Spinal cord (tissue), 9 donors: ENCODE measurements at regions not wholly inside any gene's neighbourhood (a gene's known extent, or its start where the extent isn't known, plus 50 kb on each side); places are given as distances from the start of the nearest gene placed in this dataset.
A peak's percentile ranks its signal among the peaks of the same experiment; 100 is the strongest.

Source experiments
- DNase-seq, 6 donors: peaks; one replicate each; pipeline versions ENCODE4 v3.0.0 to v3.0.0-alpha.2; 2013 to 2015; ENCODE audit warnings: low spot score in 6 of 6, low read depth in 4 of 6
- H3K27ac ChIP-seq: one replicate; pipeline ENCODE4 v1.5.1; 2013; ENCODE audit warnings: low read depth, low read length, control low read depth
- H3K27me3 ChIP-seq: one replicate; pipeline ENCODE4 v1.6.1; 2013; ENCODE audit warnings: low read length; ENCODE audit not compliant: control insufficient read depth, insufficient read depth
- H3K36me3 ChIP-seq: one replicate; pipeline ENCODE4 v1.6.1; 2013; ENCODE audit warnings: low read length; ENCODE audit not compliant: control insufficient read depth, insufficient read depth
- H3K4me1 ChIP-seq: one replicate; pipeline ENCODE4 v1.6.1; 2013; ENCODE audit warnings: low read length; ENCODE audit not compliant: control insufficient read depth, insufficient read depth
- H3K4me3 ChIP-seq: one replicate; pipeline ENCODE4 v1.5.1; 2013; ENCODE audit warnings: low read depth, low read length, control low read depth
- H3K9me3 ChIP-seq: one replicate; pipeline ENCODE4 v1.6.1; 2013; ENCODE audit warnings: low read length; ENCODE audit not compliant: control insufficient read depth, insufficient read depth
- WGBS: methylation state at CpG from one replicate; pipeline ENCODE4 v1.1.5; 2013; ENCODE audit warnings: missing lambda C conversion rate; ENCODE audit not compliant: insufficient coverage; 5-methylcytosine and 5-hydroxymethylcytosine counted together
- donor health status: healthy.

- H3K36me3 ChIP-seq = peaks cover 2% of the 10 kb centered on the region
- peaks cover 6% of the 10 kb centered on the region for H3K4me1 ChIP-seq
- no peak overlapping the region for H3K4me3 ChIP-seq
- no CpG with 5 or more reads among the region's 1 CpG for WGBS
- H3K27me3 ChIP-seq = no peaks in the 10 kb centered on the region
- no peak for DNase-seq
- H3K9me3 ChIP-seq = no peaks in the 10 kb centered on the region
- H3K27ac ChIP-seq = no peak overlapping the region
Measured at GRCh38 chr11:8340296-8340695, 76.6 kb upstream of the LMO1 start.

- WGBS = 48% methylated on average over 21 of the region's 25 CpGs
- Histone ChIP-seq H3K36me3 (peaks cover 2% of the 10 kb centered on the region), H3K27me3 (no peaks in the 10 kb centered on the region), H3K4me1 (peaks cover 6% of the 10 kb centered on the region), H3K4me3 (no peak overlapping the region), H3K27ac (no peak overlapping the region), H3K9me3 (no peaks in the 10 kb centered on the region)
- no peak for DNase-seq
Measured at GRCh38 chr11:8339592-8340022, 75.9 kb upstream of the LMO1 start.

- H3K4me1 ChIP-seq = peaks cover 14% of the 10 kb centered on the region
- no peak overlapping the region for H3K27ac ChIP-seq
- no peaks in the 10 kb centered on the region for H3K9me3 ChIP-seq
- H3K36me3 ChIP-seq = peaks cover 2% of the 10 kb centered on the region
- H3K27me3 ChIP-seq = peaks cover 2% of the 10 kb centered on the region
- no peak overlapping the region for H3K4me3 ChIP-seq
- 25% methylated on average over 6 of the region's 8 CpGs for WGBS
- DNase-seq = peak in 1 of 6 donors; percentile 28
Measured at GRCh38 chr11:8338138-8338537, 74.5 kb upstream of the LMO1 start.

GRCh38 chr11:8337130-8337795 lies 73.6 kb upstream of the LMO1 start:
- H3K9me3 ChIP-seq = no peaks in the 10 kb centered on the region
- DNase-seq = no peak
- no peak overlapping the region for H3K4me3 ChIP-seq
- H3K27me3 ChIP-seq = peaks cover 2% of the 10 kb centered on the region
- H3K4me1 ChIP-seq = peaks cover 17% of the 10 kb centered on the region
- no peak overlapping the region for H3K27ac ChIP-seq
- H3K36me3 ChIP-seq = peaks cover 2% of the 10 kb centered on the region
- WGBS = 82% methylated on average over 16 of the region's 19 CpGs

GRCh38 chr11:8336356-8337129 lies 72.9 kb upstream of the LMO1 start:
- Histone ChIP-seq H3K27me3 (peaks cover 2% of the 10 kb centered on the region), H3K4me3 (no peak overlapping the region), H3K36me3 (peaks cover 2% of the 10 kb centered on the region), H3K27ac (no peak overlapping the region), H3K4me1 (peaks cover 17% of the 10 kb centered on the region), H3K9me3 (no peaks in the 10 kb centered on the region)
- WGBS = 81% methylated on average over 15 of the region's 17 CpGs
- DNase-seq = no peak

- H3K36me3 ChIP-seq = peaks cover 2% of the 10 kb centered on the region
- no peak overlapping the region for H3K4me3 ChIP-seq
- 91% methylated on average over 4 of the region's 7 CpGs for WGBS
- H3K9me3 ChIP-seq = no peaks in the 10 kb centered on the region
- H3K27ac ChIP-seq = no peak overlapping the region
- H3K4me1 ChIP-seq = peaks cover 18% of the 10 kb centered on the region
- H3K27me3 ChIP-seq = peaks cover 2% of the 10 kb centered on the region
- DNase-seq = no peak
Measured at GRCh38 chr11:8335683-8336082, 72.0 kb upstream of the LMO1 start.

GRCh38 chr11:8335186-8335585 lies 71.5 kb upstream of the LMO1 start:
- H3K4me1 ChIP-seq = peaks cover 23% of the 10 kb centered on the region
- no peak overlapping the region for H3K27ac ChIP-seq

GRCh38 chr11:8333811-8334401 lies 70.2 kb upstream of the LMO1 start:
- H3K9me3 ChIP-seq = no peaks in the 10 kb centered on the region
- DNase-seq = no peak
- H3K27me3 ChIP-seq = peaks cover 2% of the 10 kb centered on the region
- no peak overlapping the region for H3K27ac ChIP-seq
- H3K4me3 ChIP-seq = no peak overlapping the region
- H3K36me3 ChIP-seq = peaks cover 2% of the 10 kb centered on the region
- H3K4me1 ChIP-seq = peaks cover 36% of the 10 kb centered on the region
- WGBS = 80% methylated on average over 7 of the region's 7 CpGs

More at GRCh38 chr11:8335186-8335585, 71.5 kb upstream of the LMO1 start:
- 78% methylated on average over 6 of the region's 8 CpGs for WGBS
- Histone ChIP-seq H3K9me3 (no peaks in the 10 kb centered on the region), H3K36me3 (peaks cover 2% of the 10 kb centered on the region), H3K27me3 (peaks cover 2% of the 10 kb centered on the region), H3K4me3 (no peak overlapping the region)
- no peak for DNase-seq

GRCh38 chr11:8333376-8333775 lies 69.7 kb upstream of the LMO1 start:
- no CpG with 5 or more reads among the region's 4 CpGs for WGBS
- no peak overlapping the region for H3K4me3 ChIP-seq
- no peaks in the 10 kb centered on the region for H3K9me3 ChIP-seq
- H3K4me1 ChIP-seq = peaks cover 39% of the 10 kb centered on the region
- H3K27ac ChIP-seq = no peak overlapping the region
- peaks cover 2% of the 10 kb centered on the region for H3K27me3 ChIP-seq
- peaks cover 2% of the 10 kb centered on the region for H3K36me3 ChIP-seq
- DNase-seq = peak in 1 of 6 donors; percentile 29
